Activated T-cell treated with anti-CD3 and anti-CD28 coated beads, Interleukin-2, amount 50 U/mL, for 48 hours (primary cell): ENCODE measurements at regions not wholly inside any gene's neighbourhood (a gene's known extent, or its start where the extent isn't known, plus 50 kb on each side); places are given as distances from the start of the nearest gene placed in this dataset.
"Not testable (repeated sequence)": the region's sequence is repeated elsewhere in the genome, so short reads cannot be mapped to it uniquely, and the experiment has no call there.

Experiments
- DNase-seq, 2 experiments: peaks; one replicate each; pipeline ENCODE4 v3.0.0-alpha.2; 2020

DNA sequence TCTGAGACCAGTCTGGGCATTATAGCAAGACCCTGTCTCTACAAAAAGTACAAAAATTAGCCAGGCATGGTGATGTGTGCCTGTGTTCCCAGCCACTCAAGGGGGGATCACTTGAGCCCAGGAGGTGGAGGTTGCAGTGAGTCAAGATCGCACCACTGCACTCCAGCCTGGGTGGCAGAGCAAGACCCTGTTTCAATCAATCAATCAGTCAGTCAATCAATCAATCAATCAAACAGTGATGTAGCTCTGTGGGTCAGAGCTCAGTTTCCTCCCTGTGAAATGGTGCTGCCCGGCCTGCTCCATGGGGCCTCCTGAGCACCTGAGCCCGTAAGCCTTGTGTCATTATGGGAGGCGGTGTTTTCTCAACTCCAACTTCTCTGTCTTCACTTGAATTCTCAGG, 167.1 kb upstream of the CIBAR2 start:
- no peak for DNase-seq

DNA sequence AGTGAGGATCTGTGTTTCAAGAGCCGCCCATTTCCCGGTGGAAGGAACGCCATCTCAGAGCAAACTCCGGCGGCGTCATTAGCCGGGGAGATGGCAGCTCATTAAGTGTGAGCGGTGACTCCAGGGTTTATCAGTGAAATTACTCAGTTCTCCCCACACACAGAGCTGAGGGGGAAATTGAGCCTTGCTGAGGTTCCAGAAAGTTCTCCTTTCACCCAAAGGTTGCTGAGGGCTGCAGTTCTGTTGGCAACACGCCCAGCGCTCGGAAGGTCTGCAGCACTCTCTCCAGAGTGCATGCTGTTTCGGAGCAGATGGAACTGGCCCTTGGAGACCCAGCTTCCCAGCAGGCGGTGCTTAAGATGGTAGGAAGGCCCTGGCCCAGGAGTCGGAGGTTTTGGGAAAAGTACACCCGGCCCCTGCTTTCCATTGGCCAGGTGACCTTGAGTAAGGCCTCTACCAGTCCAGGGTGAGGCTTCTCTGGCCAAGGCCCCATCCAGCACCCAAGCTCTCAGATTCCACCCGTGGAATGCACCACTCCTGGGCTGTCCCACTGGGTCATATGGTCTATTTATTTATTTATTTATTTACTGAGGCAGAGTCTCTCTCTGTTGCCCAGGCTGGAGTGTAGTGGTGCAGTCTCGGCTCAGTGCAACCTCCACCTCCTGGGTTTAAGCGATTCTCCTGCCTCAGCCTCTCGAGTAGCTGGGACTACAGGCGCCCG, 167.7 kb upstream of the CIBAR2 start:
- DNase-seq = no peak

DNA sequence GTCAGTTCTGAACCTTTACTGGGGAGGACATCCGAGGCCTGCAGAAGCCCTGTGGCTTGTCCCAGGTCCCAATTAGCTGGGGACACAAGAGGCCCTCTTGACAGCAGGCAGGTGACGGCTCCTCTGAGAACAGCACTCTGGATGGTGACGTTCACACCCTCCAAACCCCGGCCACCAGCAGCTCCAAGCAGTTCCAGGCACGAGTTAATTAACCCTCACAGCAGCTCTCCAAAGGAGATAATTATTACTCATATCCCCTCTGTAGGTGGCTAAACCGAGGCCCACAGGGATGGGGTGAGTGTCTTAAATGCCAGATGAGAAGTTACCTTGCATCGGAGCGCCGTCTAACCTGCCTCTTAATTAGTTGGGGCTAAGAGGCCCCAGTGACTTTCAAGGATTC, 168.9 kb upstream of the CIBAR2 start:
- no peak for DNase-seq

DNA sequence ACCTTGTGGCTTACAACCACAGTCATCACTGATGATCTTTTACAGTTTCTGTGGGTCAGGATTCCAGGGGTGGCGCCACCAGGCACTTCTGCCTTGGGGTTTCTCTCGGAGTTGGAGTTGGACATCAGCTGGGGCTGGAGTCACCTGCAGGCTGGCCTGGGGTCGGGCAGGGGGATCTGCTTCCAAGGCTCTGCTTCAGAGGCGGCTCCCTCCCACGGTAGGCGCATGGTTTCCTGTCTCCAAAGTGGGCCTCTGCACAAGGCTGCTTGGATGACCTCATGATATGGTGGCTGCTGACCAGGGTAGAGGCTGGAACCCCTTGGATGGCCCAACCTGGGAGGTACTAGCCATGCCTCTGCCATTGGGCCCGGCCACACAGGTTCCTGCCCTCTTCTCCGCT, 170.6 kb upstream of the CIBAR2 start:
- no peak for DNase-seq

DNA sequence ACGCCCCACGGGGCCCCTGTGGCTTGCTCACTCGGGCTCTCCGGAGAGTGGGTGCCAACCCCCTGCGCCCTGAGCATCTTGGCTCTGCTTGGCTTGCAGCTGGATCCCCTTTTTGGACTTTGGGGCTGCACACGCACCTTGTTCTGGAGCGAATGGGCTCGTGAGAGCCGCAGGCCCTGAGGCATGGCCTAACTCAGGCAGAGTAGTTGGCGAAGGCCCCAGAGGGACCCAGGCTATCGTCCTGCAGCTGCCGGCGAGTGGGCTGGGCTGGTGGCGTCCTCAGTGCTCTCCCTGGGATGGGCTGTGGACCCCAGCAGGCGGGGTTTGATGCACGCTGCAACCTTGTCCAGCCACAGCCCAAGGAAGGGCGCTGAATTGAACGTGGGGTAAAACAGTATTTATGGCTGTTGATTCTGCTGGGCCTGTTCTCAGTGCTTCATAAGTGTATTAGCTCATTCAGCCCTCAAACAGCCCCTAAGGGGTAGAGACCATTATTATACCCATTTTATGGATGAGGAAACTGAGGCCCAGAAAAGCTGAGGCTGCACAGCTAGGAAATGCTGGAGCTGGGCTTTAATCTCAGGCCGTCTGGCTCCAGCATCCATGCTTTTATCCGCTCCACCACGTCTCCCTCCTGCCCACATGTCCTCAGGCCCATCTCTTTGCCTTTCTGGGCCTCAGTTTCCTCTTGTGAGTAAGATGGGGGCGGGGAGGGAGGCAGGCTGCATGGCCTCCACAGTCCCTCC, 171.2 kb upstream of the CIBAR2 start:
- DNase-seq = no peak

DNA sequence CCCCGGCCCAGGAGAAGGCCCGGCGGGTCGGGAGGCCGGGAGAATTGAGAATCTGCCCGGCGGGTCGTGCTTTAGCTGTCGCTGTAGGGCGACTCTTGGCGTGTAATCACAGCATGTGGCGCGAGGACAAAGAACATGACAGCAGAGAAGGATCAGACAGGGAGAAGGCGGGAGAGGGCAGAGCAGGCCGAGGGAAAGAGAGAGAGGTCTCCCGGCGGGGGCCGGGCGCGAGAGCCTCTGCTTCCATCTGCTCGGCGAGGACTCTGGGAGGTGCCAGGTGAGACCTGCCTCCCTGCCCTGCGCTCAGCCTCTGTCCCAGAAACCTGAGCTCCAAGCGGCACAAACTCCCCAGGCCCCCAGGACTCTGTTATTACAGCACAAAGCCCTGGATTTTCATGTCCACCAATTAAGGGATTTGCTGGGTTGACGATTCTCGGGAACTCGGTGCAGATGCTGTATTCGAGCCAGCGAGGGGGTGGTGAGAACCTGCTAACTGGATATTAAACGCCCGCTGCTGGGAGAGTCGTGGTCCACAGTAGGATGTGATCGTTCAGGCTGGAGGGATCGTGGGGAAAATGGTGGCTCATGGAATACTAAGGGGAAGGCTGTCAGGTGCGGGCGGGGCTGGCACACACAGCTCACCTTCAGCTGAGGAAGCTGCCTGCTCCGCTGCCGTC, 172.0 kb upstream of the CIBAR2 start:
- no peak for DNase-seq

DNA sequence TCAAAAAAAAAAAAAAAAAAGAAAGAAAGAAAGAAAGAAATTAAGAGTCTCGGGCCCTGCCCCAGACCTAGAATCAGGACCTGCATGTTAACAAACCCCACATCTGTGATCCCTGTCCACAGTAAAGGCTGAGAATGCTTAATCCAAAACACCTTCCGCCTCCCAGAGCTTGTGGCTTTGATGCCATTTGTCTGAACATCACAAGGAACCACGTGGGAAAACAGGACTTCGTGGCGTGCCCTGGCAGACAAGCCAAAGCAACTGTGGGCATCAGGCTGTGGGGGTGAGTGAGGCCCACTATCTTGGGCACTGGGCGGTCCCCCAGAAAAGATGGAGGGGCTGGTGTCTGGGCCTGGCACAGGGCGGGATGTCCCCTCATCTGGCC, 173.4 kb upstream of the CIBAR2 start:
- DNase-seq = no peak

DNA sequence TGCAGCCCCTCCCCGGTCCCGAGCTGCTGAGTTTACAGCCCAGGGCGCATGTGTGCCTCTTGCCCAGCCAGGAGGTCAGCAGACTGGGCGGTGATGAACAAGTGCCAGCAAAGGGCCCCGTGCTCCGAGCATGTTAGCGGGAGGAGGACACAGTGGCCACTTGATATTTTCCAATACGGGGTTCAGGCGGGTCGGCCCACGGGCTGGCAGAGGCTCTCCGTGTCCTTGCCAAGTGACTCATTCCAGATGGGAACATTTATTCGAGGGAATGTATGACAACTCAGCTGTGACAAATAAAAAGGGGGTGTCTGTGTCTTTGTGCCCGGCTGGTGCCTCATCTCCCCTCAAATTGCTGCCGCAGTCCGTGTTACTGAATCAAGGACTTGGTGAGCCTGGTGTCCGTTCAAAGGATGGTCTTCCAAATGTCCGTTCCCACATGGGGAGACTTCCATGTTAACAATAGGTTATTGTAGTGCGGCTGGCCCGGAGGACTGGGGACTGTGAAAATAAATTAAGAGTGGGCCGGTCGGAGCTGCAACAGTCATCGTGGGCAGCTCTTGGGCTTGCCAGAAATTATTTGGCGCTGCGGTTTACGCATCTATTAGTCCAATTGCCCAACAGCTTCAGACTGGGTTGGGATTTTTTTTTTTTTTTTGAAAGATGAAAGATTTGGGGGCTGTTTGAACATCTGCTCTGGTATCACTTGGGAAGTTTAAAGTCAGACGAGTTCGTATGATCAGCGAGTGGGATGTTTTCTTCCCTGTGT, 174.0 kb upstream of the CIBAR2 start:
- DNase-seq = no peak

DNA sequence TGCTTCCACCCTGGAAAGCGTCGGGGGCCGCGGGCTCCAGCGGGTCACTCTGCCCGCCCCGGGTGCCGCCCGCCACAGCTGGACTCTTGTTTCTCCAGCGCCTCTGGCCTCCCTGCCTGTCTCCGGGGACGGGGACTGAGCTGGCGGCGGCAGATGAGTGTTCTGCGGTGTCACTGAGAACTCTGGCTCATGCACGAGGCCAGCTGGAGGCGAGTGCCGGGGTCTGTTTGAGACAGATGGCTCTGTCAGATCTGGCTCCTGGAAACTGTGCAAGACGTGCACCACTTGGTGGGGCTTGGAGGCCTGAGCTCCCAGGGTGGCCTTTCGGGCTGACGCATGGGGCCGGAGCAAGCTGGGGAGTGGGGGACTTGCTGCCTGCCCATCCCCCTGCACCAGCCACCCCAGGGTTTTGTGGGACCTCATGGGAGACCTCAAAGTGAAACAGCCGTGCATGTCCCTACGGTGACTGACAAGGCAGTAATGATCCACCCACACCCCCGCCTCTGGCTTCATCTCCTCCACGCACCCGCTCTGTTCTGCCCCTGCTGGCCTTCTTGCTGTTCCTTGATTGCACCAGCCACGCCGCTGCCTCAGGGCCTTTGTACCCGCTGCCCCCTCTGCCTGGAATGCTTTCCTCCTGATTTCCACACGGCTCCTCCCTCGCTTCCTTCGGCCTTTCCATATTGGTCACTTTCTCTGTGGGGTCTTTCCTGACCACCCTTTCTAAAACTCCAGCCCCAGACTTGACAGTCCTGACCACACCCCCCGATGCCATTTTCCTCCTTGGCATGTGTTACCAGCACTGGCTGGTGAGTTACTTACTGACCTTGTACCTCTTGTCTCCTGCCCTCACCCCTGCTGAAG, 174.9 kb upstream of the CIBAR2 start:
- no peak for DNase-seq

DNA sequence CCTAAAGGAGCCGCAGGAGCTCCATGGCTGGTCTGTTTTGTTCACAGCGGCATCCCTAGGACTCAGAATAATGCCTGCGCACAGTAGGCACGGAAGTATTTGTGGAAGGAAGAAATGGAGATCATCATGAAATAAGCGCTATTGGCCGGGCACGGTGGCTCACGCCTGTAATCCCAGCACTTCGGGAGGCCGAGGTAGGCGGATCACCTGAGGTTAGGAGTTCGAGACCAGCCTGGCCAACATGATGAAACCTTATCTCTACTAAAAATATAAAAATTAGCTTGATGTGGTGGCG, 175.5 kb upstream of the CIBAR2 start:
- DNase-seq = not testable (repeated sequence)

DNA sequence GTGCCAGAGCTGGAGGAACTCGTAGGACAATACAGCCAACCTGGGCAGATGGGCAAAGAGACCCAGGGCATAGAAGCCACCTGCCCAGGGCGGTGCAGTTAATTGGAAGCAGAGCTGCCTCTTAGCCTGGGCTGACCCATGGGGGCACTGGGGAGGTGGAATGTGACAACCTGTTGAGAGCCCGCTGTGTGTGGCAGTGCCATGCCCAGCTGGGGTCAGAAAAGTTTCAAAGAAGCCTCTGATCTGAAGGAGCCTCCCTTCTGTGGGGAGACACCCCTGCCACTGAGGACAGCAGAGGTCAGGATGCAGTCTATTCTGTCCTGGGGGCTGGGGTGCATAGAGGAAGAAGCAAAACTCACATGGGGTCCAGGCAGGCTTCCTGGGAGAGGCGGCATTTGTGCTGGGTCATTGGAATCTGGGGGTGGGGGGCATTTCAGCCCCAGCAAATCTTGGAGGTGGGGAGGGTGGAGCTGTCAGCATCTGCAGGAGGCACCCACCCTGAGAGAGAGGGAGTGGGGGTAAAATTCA, 176.1 kb upstream of the CIBAR2 start:
- DNase-seq = no peak

DNA sequence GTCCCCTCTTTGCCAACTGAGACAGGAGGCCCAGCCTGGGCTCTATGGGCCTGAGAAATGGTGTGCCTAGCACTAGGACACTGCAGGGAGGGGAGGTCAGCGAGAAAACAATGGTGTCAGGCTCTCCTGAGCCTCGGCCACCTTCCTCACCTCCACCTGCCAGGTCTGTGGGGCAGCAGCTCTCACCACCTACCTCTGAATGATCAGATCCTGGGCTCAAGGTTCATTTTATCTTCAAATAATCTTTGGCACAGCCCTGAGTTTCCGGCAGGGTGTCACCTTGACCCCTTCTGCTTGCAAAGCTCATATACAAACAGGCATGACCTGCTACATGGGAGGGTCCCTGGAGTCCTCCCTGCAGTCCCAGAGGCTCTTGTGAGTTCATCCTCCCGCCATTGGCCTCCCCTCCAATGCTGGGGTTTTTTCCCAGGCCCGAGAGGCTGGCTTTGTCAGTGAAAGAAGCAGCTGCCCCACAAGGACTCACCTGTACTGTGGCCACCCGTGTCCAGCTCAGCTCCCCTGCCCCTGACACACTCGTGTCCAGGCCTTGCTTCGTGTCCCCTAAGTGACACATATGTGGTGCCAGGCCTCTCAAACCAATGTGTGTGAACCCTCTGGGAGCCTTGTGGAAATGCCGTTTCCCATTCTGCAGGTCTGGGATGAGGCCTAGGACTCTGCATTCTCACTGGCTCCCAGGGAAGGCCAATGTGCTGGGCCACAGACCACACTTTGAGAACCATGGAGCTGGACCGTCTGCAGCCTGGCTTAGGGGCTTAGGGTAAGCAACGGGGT, 176.8 kb upstream of the CIBAR2 start:
- no peak for DNase-seq

DNA sequence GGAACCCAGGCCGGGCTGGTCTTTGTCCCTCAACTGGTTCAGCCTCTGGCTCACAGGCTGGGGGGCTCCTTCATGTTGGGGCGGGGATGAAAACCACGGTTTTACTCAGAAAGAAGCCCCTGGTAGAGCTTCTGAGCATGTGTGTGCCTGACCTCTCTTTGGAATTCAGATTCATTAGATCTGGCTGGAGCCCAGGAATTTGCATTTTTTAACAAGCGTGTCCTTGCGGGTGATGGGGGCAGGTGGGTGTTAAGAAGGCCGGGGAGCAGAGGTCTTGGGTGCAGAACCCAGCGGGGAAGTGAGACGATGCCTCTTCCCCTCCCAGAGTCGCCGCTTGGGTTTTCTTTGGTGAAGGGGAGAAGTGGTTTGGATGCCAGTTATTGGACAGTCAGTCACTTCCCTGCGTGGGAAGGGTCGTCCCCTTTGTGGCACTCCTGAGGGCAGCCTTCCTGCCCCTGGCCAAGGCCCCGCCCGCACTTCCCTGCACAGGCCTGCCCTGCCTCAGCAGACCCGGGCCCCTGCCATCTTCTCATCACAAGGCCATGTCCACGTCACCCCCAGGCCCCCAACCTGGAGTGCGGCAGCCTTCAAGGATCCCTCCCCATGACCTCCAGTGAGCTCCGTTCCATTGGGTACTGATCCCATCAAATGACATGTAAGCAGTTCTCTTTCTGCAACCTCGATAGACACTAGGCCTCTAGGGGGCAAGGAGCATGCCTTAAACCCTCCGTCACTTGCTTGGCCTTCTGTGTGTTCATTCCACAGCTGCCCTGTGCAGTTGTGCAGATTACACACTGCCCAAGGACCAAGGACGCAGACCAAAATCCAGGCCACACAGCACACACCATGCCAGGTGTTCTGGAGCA, 177.7 kb upstream of the CIBAR2 start:
- no peak for DNase-seq

DNA sequence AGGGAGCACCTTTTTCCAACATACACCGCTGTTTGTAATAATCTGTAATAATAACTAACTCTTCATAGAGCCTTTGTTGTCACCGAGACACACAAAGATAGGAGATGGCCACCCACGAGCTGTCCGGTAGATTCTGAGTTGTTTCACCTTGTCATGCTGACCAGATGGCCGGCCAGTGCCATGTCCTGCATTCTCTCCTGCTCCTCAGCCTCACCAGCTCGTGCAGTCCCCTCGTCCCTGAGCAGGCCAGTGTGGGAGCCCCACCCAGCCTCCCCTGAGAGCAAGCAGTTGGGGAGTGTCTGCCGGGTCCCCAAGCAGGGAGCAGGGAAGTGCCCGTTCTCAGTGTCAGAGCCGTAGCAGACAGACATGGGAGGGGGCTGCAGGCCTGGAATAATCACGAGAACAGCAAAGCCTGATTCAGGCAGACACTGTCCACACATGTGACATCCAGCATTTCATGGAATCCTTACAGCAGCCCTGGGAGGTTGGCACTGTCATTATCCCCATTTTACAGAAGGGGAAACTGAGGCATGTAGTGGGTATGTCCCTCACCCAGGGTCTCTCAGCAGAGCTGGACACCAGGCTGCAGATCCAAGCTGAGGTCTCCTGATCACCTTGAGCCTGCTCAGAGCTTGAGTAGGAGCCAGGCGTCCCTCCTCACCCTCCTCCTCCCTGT, 178.5 kb upstream of the CIBAR2 start:
- no peak for DNase-seq

DNA sequence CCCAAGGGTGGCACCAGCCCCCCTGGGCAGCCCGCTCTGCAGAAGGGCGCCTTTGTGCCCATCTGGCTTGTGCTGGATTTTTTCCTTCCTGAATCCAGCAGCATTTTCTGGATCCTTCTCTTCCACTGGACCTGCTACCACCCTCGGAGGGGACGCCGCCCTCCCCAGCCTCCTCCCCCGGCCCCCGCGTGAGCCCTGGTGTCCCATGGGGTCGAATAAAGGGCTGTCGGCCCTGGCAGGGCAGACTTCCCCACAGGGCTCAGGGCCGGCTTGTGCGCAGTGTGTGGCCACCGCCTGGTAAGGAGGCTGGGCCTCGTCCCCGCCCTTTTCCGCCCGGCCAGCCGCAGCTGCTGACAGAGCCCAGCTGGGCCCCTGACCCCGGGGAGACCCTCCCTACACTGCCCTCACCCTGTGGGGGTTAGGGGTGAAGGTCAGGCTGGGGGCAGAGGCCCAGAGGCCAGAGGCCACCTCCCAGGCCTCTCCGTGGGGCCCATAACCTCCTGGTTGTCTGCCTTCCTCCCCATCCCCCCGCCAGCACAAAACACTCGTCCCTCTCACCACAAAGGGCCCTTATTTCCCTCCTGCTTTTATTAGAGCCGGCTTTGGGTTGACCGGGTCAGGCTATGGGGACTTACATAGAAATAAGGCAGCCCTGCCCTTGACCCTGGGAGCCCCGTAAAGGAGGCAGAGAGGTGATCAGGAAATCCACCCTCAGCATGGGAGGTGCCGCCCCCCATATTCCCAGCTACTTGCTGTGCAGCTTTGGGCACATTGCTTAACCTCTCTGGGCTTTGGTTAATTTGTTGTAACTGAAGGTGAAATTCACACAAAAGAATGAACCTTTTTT, 179.3 kb upstream of the CIBAR2 start:
- DNase-seq = no peak

DNA sequence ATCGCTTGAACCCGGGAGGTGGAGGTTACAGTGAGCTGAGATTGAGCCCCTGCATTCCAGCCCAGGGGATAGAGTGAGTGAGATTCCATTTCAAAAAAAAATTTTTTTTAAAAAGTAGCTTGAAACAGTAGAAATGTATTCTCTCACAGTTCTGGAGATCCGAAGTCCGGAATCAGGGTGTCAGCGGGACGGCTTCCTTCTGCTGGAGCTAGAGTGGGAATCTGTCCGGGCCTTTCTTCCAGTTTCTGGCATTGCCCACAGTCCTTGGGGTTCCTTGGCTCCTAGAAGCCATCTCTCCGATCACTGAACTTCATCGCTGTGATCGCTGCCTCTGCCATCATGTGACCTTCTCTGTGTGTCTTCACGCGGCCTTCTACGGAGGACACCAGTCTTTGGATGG, 181.2 kb upstream of the CIBAR2 start:
- DNase-seq = no peak

DNA sequence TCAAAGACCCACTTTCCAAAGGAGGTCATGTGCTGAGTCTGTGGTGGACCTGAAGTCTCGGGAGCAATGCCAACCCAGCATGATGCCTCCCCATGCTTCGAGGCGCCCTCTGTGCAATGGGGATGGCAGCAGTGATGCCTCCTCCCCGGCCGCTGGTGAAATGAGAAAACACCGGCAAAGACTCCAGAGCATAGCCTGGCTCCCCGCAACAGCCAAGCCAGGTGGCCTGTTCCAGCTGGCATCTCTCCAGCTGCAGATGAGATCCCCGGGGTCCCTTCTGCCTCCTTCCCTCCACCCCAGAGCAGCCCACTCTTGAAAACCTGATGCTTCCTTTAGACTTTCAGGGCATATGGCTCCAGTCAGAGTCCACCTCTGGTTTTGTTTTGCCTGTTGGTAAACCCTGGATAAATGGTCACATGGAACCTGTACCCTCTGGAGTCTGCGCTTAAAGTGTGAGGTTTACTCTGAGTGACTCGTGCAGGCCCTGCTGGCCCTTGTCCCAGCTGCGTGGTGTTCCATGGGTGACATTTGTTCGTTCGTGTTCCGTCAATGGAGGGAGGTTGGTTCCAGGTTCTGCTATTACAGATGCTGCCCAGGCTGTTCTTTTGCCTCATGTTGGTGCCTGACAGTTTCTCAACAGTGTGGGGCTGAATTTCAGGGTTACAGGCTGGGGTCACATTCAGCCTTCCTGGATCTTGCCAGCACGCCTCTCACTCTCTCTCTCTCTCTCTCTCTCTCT, 181.8 kb upstream of the CIBAR2 start:
- no peak for DNase-seq
